PC-3 (cell line): ENCODE measurements at regions not wholly inside any gene's neighbourhood (a gene's known extent, or its start where the extent isn't known, plus 50 kb on each side); places are given as distances from the start of the nearest gene placed in this dataset.

Experiments
- ATAC-seq: fragments of 200-7000 bp; cut with Tn5 transposase; 2 replicates; pipeline ENCODE4 v1.9.1; 2020; ENCODE audit warnings: mild to moderate bottlenecking, moderate library complexity
- BruUV-seq: library from RNA; stranded (reverse); fragments of 400-500 nt; replicated peaks from 2 replicates; lab custom pipeline; 2021; lab: Mats Ljungman, UMichigan
- CTCF ChIA-PET: fragments of 300-600 bp; sonication (Branson Sonifier 250); formaldehyde crosslinking; loops from one replicate; lab custom pipeline; 2022; ENCODE audit warnings: antibody characterized with exemption; lab: Charles Lee
- POLR2A ChIA-PET: fragments of 300-600 bp; sonication (Branson Sonifier 250); formaldehyde crosslinking; loops from one replicate; lab custom pipeline; 2022; ENCODE audit warnings: antibody characterized with exemption; ENCODE audit not compliant: unreplicated experiment; lab: Charles Lee
- DNase-seq: peaks from one replicate; pipeline ENCODE4 v3.0.0-alpha.2; 2015
- H2AFZ ChIP-seq: fragments of 300-600 bp; sonication (generic); 2 replicates; pipeline ENCODE4 v1.6.0; 2016; ENCODE audit warnings: antibody characterized with exemption, low read length
- H3F3A ChIP-seq: fragments of 300-600 bp; sonication (generic); one replicate; pipeline ENCODE4 v1.6.0; 2017; ENCODE audit warnings: antibody characterized with exemption, low read length, control low read depth, mild to moderate bottlenecking; ENCODE audit not compliant: unreplicated experiment
- H3K27ac ChIP-seq: fragments of 300-600 bp; sonication (generic); 2 replicates; pipeline ENCODE4 v1.5.1; 2016; ENCODE audit warnings: mild to moderate bottlenecking, low read length
- H3K27me3 ChIP-seq: fragments of 300-600 bp; sonication (generic); 2 replicates; pipeline ENCODE4 v1.6.1; 2016; ENCODE audit warnings: low read length, mixed read lengths
- H3K36me3 ChIP-seq: fragments of 300-600 bp; sonication (generic); 2 replicates; pipeline ENCODE4 v1.6.1; 2016; ENCODE audit warnings: low read depth, mixed run types, low read length, mixed read lengths
- H3K4me1 ChIP-seq: fragments of 300-600 bp; sonication (generic); 2 replicates; pipeline ENCODE4 v1.5.1; 2016; ENCODE audit warnings: low read length; ENCODE audit not compliant: insufficient read depth
- H3K4me2 ChIP-seq: fragments of 300-600 bp; sonication (generic); 2 replicates; pipeline ENCODE4 v1.6.0; 2016; ENCODE audit warnings: low read length
- H3K4me3 ChIP-seq: fragments of 300-600 bp; sonication (generic); 2 replicates; pipeline ENCODE4 v1.5.1; 2016; ENCODE audit warnings: mild to moderate bottlenecking, low read length, mixed read lengths
- H3K79me2 ChIP-seq: fragments of 300-600 bp; sonication (generic); 2 replicates; pipeline ENCODE4 v1.6.1; 2017; ENCODE audit warnings: low read length, mixed read lengths
- H3K9ac ChIP-seq: fragments of 300-600 bp; sonication (generic); 2 replicates; pipeline ENCODE4 v1.6.0; 2016; ENCODE audit warnings: mild to moderate bottlenecking, low read length
- H3K9me2 ChIP-seq: fragments of 300-600 bp; sonication (generic); replicated peaks from 2 replicates; pipeline ENCODE4 v1.6.1; 2016; ENCODE audit warnings: mixed run types, low read length, mixed read lengths
- H3K9me3 ChIP-seq: fragments of 300-600 bp; sonication (generic); 2 replicates; pipeline ENCODE4 v1.6.1; 2016; ENCODE audit warnings: low read length, mixed read lengths
- H4K20me1 ChIP-seq: fragments of 300-600 bp; sonication (generic); 2 replicates; pipeline ENCODE4 v1.6.1; 2016; ENCODE audit warnings: low read length, mixed read lengths
- CTCF ChIP-seq: fragments of 300-600 bp; sonication (generic); conservative IDR thresholded peaks from 2 replicates; pipeline ENCODE4 v1.5.1; 2017; ENCODE audit warnings: antibody characterized with exemption, low read depth, mild to moderate bottlenecking, low read length
- EZH2 ChIP-seq: fragments of 300-600 bp; sonication (generic); IDR thresholded peaks from one replicate; pipeline ENCODE4 v1.6.1; 2017; ENCODE audit warnings: antibody characterized with exemption, mild to moderate bottlenecking, low read length; ENCODE audit not compliant: unreplicated experiment
- EZH2phosphoT487 ChIP-seq: fragments of 300-600 bp; sonication (generic); IDR thresholded peaks from 2 replicates; pipeline ENCODE4 v1.6.1; 2018; ENCODE audit warnings: mild to moderate bottlenecking, antibody characterized with exemption, low read length, borderline replicate concordance
- intact Hi-C: fragments of 100-400 bp; cut with micrococcal nuclease; formaldehyde crosslinking; loops from 2 replicates; pipeline ENCODE4 v1.9.0; 2023

GRCh38 chrX:126985981-126986380, 166.5 kb downstream of the PRR32 start:
- intact Hi-C loops, result no loop called here
- no peaks in the 10 kb centered on the region for H3K79me2 ChIP-seq
- H3K9me2 ChIP-seq, result no peaks in the 10 kb centered on the region
- H3K4me1 ChIP-seq, result no peaks in the 10 kb centered on the region
- no peak overlapping the region for H3K4me2 ChIP-seq
- DNase-seq (no peak), ATAC-seq (no peak)
- H3K36me3 ChIP-seq, result no peaks in the 10 kb centered on the region
- H4K20me1 ChIP-seq, result no peaks in the 10 kb centered on the region
- no peaks in the 10 kb centered on the region for H3F3A ChIP-seq
- CTCF ChIA-PET, result no interaction called here
- H3K9me3 ChIP-seq, result no peaks in the 10 kb centered on the region
- TF ChIP-seq EZH2phosphoT487 (no peak), CTCF (no peak), EZH2 (no peak)
- H3K4me3 ChIP-seq, result no peak overlapping the region
- no peak overlapping the region for H2AFZ ChIP-seq
- no peak overlapping the region for H3K9ac ChIP-seq
- POLR2A ChIA-PET, result no interaction called here
- no peaks in the 10 kb centered on the region for H3K27me3 ChIP-seq
- BruUV-seq, result no TSS peak
- no peak overlapping the region for H3K27ac ChIP-seq

- TF ChIP-seq EZH2phosphoT487 (no peak), CTCF (no peak)
- no peaks in the 10 kb centered on the region for H3K9me2 ChIP-seq
- ATAC-seq (no peak), DNase-seq (no peak)
- intact Hi-C loops, result no loop called here
- ChIA-PET POLR2A (no interaction called here), CTCF (no interaction called here)
- no peak overlapping the region for H3K4me3 ChIP-seq
- no peaks in the 10 kb centered on the region for H3K9me3 ChIP-seq
- no peak overlapping the region for H3K27ac ChIP-seq
- H4K20me1 ChIP-seq, result no peaks in the 10 kb centered on the region
- H2AFZ ChIP-seq, result no peak overlapping the region
- no peaks in the 10 kb centered on the region for H3K36me3 ChIP-seq
- no peak overlapping the region for H3K9ac ChIP-seq
- H3F3A ChIP-seq, result no peaks in the 10 kb centered on the region
- no peak overlapping the region for H3K4me2 ChIP-seq
- no peaks in the 10 kb centered on the region for H3K27me3 ChIP-seq
- no peaks in the 10 kb centered on the region for H3K4me1 ChIP-seq
- no peaks in the 10 kb centered on the region for H3K79me2 ChIP-seq
- no TSS peak for BruUV-seq
Observed at GRCh38 chrX:126994032-126994600, 174.6 kb downstream of the PRR32 start.

GRCh38 chrX:127011629-127012028, 192.1 kb downstream of the PRR32 start:
- no peak overlapping the region; the same call in 1 of the 2 replicates for H3K4me2 ChIP-seq
- H3K27me3 ChIP-seq, result no peaks in the 10 kb centered on the region
- ChIA-PET CTCF (no interaction called here), POLR2A (no interaction called here)
- H4K20me1 ChIP-seq, result no peaks in the 10 kb centered on the region
- H2AFZ ChIP-seq, result no peak overlapping the region
- H3K79me2 ChIP-seq, result no peaks in the 10 kb centered on the region
- H3K9ac ChIP-seq, result no peak overlapping the region
- TF ChIP-seq CTCF, result no peak
- TF ChIP-seq EZH2, result no peak
- no peak for TF ChIP-seq EZH2phosphoT487
- no peaks in the 10 kb centered on the region for H3K36me3 ChIP-seq
- no peaks in the 10 kb centered on the region for H3K9me2 ChIP-seq
- no peaks in the 10 kb centered on the region for H3F3A ChIP-seq
- no TSS peak for BruUV-seq
- no peak overlapping the region for H3K4me3 ChIP-seq
- ATAC-seq (no peak), DNase-seq (no peak)
- H3K4me1 ChIP-seq, result no peaks in the 10 kb centered on the region
- H3K27ac ChIP-seq, result no peak overlapping the region
- intact Hi-C loops, result no loop called here
- no peaks in the 10 kb centered on the region for H3K9me3 ChIP-seq
